ENCODE measurements at regions not wholly inside any gene's neighbourhood (a gene's known extent, or its start where the extent isn't known, plus 50 kb on each side); places are given as distances from the start of the nearest gene placed in this dataset.

- intact Hi-C loops (cut with micrococcal nuclease), result no loop called here
- Mint-ChIP-seq H3K4me3 (no peak overlapping the region), H3K36me3 (ENCODE audit: low read depth) (no peaks in the 10 kb centered on the region), H3K27ac (no peak overlapping the region), H3K4me1 (no peaks in the 10 kb centered on the region), H3K9me3 (peaks cover 14% of the 10 kb centered on the region), H3K27me3 (no peaks in the 10 kb centered on the region)
- DNase-seq, result no peak
Observed at GRCh38 chr3:26418553-26418952, 204.0 kb upstream of the LRRC3B start.

GRCh38 chr3:26422415-26422814, 200.2 kb upstream of the LRRC3B start:
- no peak for DNase-seq
- Mint-ChIP-seq H3K36me3 (ENCODE audit: low read depth) (no peaks in the 10 kb centered on the region), H3K27ac (no peak overlapping the region), H3K27me3 (no peaks in the 10 kb centered on the region), H3K4me1 (no peaks in the 10 kb centered on the region), H3K4me3 (no peak overlapping the region), H3K9me3 (no peaks in the 10 kb centered on the region)
- intact Hi-C loops (cut with micrococcal nuclease), result no loop called here

- Mint-ChIP-seq H3K27me3 (no peaks in the 10 kb centered on the region), H3K4me1 (no peaks in the 10 kb centered on the region), H3K9me3 (no peaks in the 10 kb centered on the region), H3K4me3 (no peak overlapping the region), H3K36me3 (ENCODE audit: low read depth) (no peaks in the 10 kb centered on the region), H3K27ac (no peak overlapping the region)
- intact Hi-C loops (cut with micrococcal nuclease), result no loop called here
- DNase-seq, result no peak
Observed at GRCh38 chr3:26425076-26425475, 197.5 kb upstream of the LRRC3B start.

GRCh38 chr3:26428992-26429391, 193.6 kb upstream of the LRRC3B start:
- H3K27ac Mint-ChIP-seq, result no peak overlapping the region
- H3K9me3 Mint-ChIP-seq, result no peaks in the 10 kb centered on the region
- no peak overlapping the region for H3K4me3 Mint-ChIP-seq
- no peak for DNase-seq
- H3K27me3 Mint-ChIP-seq, result no peaks in the 10 kb centered on the region
- intact Hi-C loops (cut with micrococcal nuclease), result no loop called here
- H3K4me1 Mint-ChIP-seq, result no peaks in the 10 kb centered on the region
- no peaks in the 10 kb centered on the region for H3K36me3 Mint-ChIP-seq (ENCODE audit: low read depth)

- H3K27ac Mint-ChIP-seq, result no peak overlapping the region
- no peaks in the 10 kb centered on the region for H3K4me1 Mint-ChIP-seq
- peaks cover 5% of the 10 kb centered on the region for H3K9me3 Mint-ChIP-seq
- H3K36me3 Mint-ChIP-seq (ENCODE audit: low read depth), result no peaks in the 10 kb centered on the region
- no peak for DNase-seq
- no peak overlapping the region for H3K4me3 Mint-ChIP-seq
- intact Hi-C loops (cut with micrococcal nuclease), result no loop called here
- no peaks in the 10 kb centered on the region for H3K27me3 Mint-ChIP-seq
Observed at GRCh38 chr3:26437678-26438077, 184.9 kb upstream of the LRRC3B start.

GRCh38 chr3:26438325-26438940, 184.1 kb upstream of the LRRC3B start:
- intact Hi-C loops (cut with micrococcal nuclease), result no loop called here
- Mint-ChIP-seq H3K36me3 (ENCODE audit: low read depth) (no peaks in the 10 kb centered on the region), H3K9me3 (peaks cover 5% of the 10 kb centered on the region), H3K4me3 (no peak overlapping the region), H3K27me3 (no peaks in the 10 kb centered on the region), H3K27ac (no peak overlapping the region), H3K4me1 (no peaks in the 10 kb centered on the region)
- no peak for DNase-seq

GRCh38 chr3:26438981-26439884, 183.3 kb upstream of the LRRC3B start:
- Mint-ChIP-seq H3K4me1 (no peaks in the 10 kb centered on the region), H3K9me3 (peaks cover 5% of the 10 kb centered on the region), H3K27me3 (no peaks in the 10 kb centered on the region), H3K4me3 (no peak overlapping the region), H3K27ac (no peak overlapping the region), H3K36me3 (ENCODE audit: low read depth) (no peaks in the 10 kb centered on the region)
- DNase-seq, result no peak
- intact Hi-C loops (cut with micrococcal nuclease), result no loop called here

- Mint-ChIP-seq H3K36me3 (ENCODE audit: low read depth) (no peaks in the 10 kb centered on the region), H3K4me3 (no peak overlapping the region), H3K27me3 (no peaks in the 10 kb centered on the region), H3K9me3 (no peaks in the 10 kb centered on the region), H3K27ac (no peak overlapping the region), H3K4me1 (no peaks in the 10 kb centered on the region)
- intact Hi-C loops (cut with micrococcal nuclease), result no loop called here
- no peak for DNase-seq
Observed at GRCh38 chr3:26449996-26450395, 172.6 kb upstream of the LRRC3B start.

- Mint-ChIP-seq H3K36me3 (ENCODE audit: low read depth) (no peaks in the 10 kb centered on the region), H3K4me1 (no peaks in the 10 kb centered on the region), H3K4me3 (no peak overlapping the region), H3K27me3 (no peaks in the 10 kb centered on the region), H3K9me3 (no peaks in the 10 kb centered on the region), H3K27ac (no peak overlapping the region)
- no peak for DNase-seq
- intact Hi-C loops (cut with micrococcal nuclease), result no loop called here
Observed at GRCh38 chr3:26452363-26452762, 170.2 kb upstream of the LRRC3B start.

GRCh38 chr3:26460985-26461384, 161.6 kb upstream of the LRRC3B start:
- peaks cover 5% of the 10 kb centered on the region for H3K9me3 Mint-ChIP-seq
- H3K4me3 Mint-ChIP-seq, result no peak overlapping the region
- no peaks in the 10 kb centered on the region for H3K27me3 Mint-ChIP-seq
- no peak overlapping the region for H3K27ac Mint-ChIP-seq
- intact Hi-C loops (cut with micrococcal nuclease), result no loop called here
- DNase-seq, result no peak
- no peaks in the 10 kb centered on the region for H3K4me1 Mint-ChIP-seq
- H3K36me3 Mint-ChIP-seq (ENCODE audit: low read depth), result no peaks in the 10 kb centered on the region

- no peak for DNase-seq
- Mint-ChIP-seq H3K4me1 (no peaks in the 10 kb centered on the region), H3K27ac (no peak overlapping the region), H3K4me3 (no peak overlapping the region), H3K9me3 (peaks cover 10% of the 10 kb centered on the region), H3K36me3 (ENCODE audit: low read depth) (no peaks in the 10 kb centered on the region), H3K27me3 (no peaks in the 10 kb centered on the region)
- intact Hi-C loops (cut with micrococcal nuclease), result no loop called here
Observed at GRCh38 chr3:26472345-26472744, 150.2 kb upstream of the LRRC3B start.

- peaks cover 4% of the 10 kb centered on the region for H3K9me3 Mint-ChIP-seq
- no peaks in the 10 kb centered on the region for H3K4me1 Mint-ChIP-seq
- no peak for DNase-seq
- H3K36me3 Mint-ChIP-seq (ENCODE audit: low read depth), result no peaks in the 10 kb centered on the region
- no peak overlapping the region for H3K4me3 Mint-ChIP-seq
- no peak overlapping the region for H3K27ac Mint-ChIP-seq
- intact Hi-C loops (cut with micrococcal nuclease), result no loop called here
- H3K27me3 Mint-ChIP-seq, result no peaks in the 10 kb centered on the region
Observed at GRCh38 chr3:26474706-26475105, 147.9 kb upstream of the LRRC3B start.

GRCh38 chr3:26480377-26480776, 142.2 kb upstream of the LRRC3B start:
- intact Hi-C loops (cut with micrococcal nuclease), result no loop called here
- Mint-ChIP-seq H3K27ac (no peak overlapping the region), H3K9me3 (peaks cover 6% of the 10 kb centered on the region), H3K27me3 (no peaks in the 10 kb centered on the region), H3K36me3 (ENCODE audit: low read depth) (no peaks in the 10 kb centered on the region), H3K4me3 (no peak overlapping the region), H3K4me1 (no peaks in the 10 kb centered on the region)
- no peak for DNase-seq

- DNase-seq, result no peak
- Mint-ChIP-seq H3K9me3 (peaks cover 12% of the 10 kb centered on the region), H3K4me3 (no peak overlapping the region), H3K4me1 (no peaks in the 10 kb centered on the region), H3K36me3 (ENCODE audit: low read depth) (no peaks in the 10 kb centered on the region), H3K27ac (no peak overlapping the region), H3K27me3 (no peaks in the 10 kb centered on the region)
- intact Hi-C loops (cut with micrococcal nuclease), result no loop called here
Observed at GRCh38 chr3:26484140-26484539, 138.4 kb upstream of the LRRC3B start.
